Panc1 (cell line): ENCODE measurements at regions not wholly inside any gene's neighbourhood (a gene's known extent, or its start where the extent isn't known, plus 50 kb on each side); places are given as distances from the start of the nearest gene placed in this dataset.

Experiments used
- POLR2AphosphoS5 ChIP-seq: IDR thresholded peaks from 2 replicates; pipeline ENCODE4 v1.6.1; 2012; ENCODE audit warnings: mild to moderate bottlenecking, low read depth, low read length, moderate library complexity
- TF ChIP-seq, protein P1 (sequence below): fragments of 450-650 bp; IDR thresholded peaks from 2 replicates; pipeline ENCODE4 v1.5.1; 2017; ENCODE audit warnings: mild to moderate bottlenecking

DNA sequence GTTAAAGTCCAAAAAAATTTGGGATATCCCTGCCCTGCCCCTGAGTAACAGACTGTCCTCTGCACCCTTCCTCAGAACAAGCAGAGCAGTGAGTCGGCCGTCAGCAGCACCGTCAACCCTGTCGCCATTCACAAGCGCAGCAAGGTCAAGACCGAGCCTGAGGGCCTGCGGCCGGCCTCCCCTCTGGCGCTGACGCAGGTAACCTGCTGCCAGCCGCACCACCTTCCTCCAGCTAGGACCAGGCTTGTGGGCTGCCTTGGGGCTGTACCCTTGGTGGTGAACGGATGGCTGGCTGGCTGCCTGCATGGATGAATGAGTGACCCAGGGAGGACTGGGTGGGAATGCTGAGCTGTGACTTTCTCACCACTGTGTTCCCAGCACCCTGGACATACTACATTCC, 236.2 kb downstream of the GLI2 start:
- TF ChIP-seq POLR2AphosphoS5 = no peak
- TF ChIP-seq, protein P1, sequence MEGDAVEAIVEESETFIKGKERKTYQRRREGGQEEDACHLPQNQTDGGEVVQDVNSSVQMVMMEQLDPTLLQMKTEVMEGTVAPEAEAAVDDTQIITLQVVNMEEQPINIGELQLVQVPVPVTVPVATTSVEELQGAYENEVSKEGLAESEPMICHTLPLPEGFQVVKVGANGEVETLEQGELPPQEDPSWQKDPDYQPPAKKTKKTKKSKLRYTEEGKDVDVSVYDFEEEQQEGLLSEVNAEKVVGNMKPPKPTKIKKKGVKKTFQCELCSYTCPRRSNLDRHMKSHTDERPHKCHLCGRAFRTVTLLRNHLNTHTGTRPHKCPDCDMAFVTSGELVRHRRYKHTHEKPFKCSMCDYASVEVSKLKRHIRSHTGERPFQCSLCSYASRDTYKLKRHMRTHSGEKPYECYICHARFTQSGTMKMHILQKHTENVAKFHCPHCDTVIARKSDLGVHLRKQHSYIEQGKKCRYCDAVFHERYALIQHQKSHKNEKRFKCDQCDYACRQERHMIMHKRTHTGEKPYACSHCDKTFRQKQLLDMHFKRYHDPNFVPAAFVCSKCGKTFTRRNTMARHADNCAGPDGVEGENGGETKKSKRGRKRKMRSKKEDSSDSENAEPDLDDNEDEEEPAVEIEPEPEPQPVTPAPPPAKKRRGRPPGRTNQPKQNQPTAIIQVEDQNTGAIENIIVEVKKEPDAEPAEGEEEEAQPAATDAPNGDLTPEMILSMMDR = no peak
